Upper lobe of left lung (tissue), 4 donors: ENCODE measurements at regions not wholly inside any gene's neighbourhood (a gene's known extent, or its start where the extent isn't known, plus 50 kb on each side); places are given as distances from the start of the nearest gene placed in this dataset.

Experiments
- POLR2A ChIP-seq, 4 donors: fragments of 450-650 bp; IDR thresholded peaks; one replicate each; pipeline ENCODE4 v1.5.1; 2016 to 2017; ENCODE audit warnings: antibody characterized with exemption in 4 of 4, mild to moderate bottlenecking in 2 of 4
- POLR2AphosphoS5 ChIP-seq, 2 donors: sonication (generic); formaldehyde crosslinking; IDR thresholded peaks; one replicate each; pipeline ENCODE4 v1.5.1; 2017; ENCODE audit warnings: antibody characterized with exemption in 2 of 2
- TF ChIP-seq, protein P1 (sequence below), 6 experiments: fragments of 450-650 bp in 4 of 6; fragments of 200-600 bp in 2 of 6; sonication (generic) in 2 of 6; IDR thresholded peaks; one replicate each; pipeline ENCODE4 v1.5.1; 2016 to 2019; ENCODE audit warnings: antibody characterized with exemption in 6 of 6

DNA sequence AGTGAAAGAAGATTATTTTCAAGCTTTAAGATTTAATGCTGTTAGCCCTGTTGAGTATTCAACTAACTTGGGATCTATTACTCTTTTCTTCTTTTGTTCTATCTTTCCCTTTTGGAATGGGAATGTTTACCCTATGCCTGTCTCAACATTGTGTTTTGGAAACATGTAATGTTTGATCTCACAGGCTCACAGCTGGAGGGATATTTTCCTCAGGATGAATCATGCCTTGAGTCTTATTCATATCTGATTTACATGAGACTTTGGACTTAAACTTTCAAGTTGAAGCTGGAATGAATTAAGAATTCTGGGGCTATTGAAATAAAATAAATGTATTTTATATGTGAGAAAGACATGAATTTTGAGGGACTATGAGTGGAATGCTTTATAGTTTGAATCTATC lies 607.8 kb upstream of the PTGER4 start:
- TF ChIP-seq, protein P1, sequence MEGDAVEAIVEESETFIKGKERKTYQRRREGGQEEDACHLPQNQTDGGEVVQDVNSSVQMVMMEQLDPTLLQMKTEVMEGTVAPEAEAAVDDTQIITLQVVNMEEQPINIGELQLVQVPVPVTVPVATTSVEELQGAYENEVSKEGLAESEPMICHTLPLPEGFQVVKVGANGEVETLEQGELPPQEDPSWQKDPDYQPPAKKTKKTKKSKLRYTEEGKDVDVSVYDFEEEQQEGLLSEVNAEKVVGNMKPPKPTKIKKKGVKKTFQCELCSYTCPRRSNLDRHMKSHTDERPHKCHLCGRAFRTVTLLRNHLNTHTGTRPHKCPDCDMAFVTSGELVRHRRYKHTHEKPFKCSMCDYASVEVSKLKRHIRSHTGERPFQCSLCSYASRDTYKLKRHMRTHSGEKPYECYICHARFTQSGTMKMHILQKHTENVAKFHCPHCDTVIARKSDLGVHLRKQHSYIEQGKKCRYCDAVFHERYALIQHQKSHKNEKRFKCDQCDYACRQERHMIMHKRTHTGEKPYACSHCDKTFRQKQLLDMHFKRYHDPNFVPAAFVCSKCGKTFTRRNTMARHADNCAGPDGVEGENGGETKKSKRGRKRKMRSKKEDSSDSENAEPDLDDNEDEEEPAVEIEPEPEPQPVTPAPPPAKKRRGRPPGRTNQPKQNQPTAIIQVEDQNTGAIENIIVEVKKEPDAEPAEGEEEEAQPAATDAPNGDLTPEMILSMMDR (IDR thresholded peaks at IDR 0.05) = no peak
- TF ChIP-seq POLR2AphosphoS5 (IDR thresholded peaks at IDR 0.05) (no peak), POLR2A (IDR thresholded peaks at IDR 0.05) (no peak)
